Retina (tissue), 1 donor: ENCODE measurements at regions not wholly inside any gene's neighbourhood (a gene's known extent, or its start where the extent isn't known, plus 50 kb on each side); places are given as distances from the start of the nearest gene placed in this dataset.

Experiments used
- DNase-seq: peaks from one replicate; pipeline ENCODE4 v3.0.0-alpha.2; 2016

GRCh38 chr12:19627719-19628118, 188.4 kb downstream of the AEBP2 start:
- DNase-seq: no peak

GRCh38 chr12:19630536-19630935, 191.2 kb downstream of the AEBP2 start:
- no peak for DNase-seq

GRCh38 chr12:19633194-19633593, 193.9 kb downstream of the AEBP2 start:
- DNase-seq: no peak

- DNase-seq: no peak
Observed at GRCh38 chr12:19633641-19634040, 194.3 kb downstream of the AEBP2 start.

- no peak for DNase-seq
Observed at GRCh38 chr12:19639781-19640415, 200.6 kb downstream of the AEBP2 start.

- no peak for DNase-seq
Observed at GRCh38 chr12:19641235-19642080, 202.2 kb downstream of the AEBP2 start.

- no peak for DNase-seq
Observed at GRCh38 chr12:19642345-19642744, 203.1 kb downstream of the AEBP2 start.

- DNase-seq: peak; percentile 29
Observed at GRCh38 chr12:19643635-19644034, 204.3 kb downstream of the AEBP2 start.

- DNase-seq: no peak
Observed at GRCh38 chr12:19644571-19644970, 205.3 kb downstream of the AEBP2 start.

- DNase-seq: no peak
Observed at GRCh38 chr12:19645823-19646222, 206.5 kb downstream of the AEBP2 start.

GRCh38 chr12:19646599-19646998, 207.3 kb downstream of the AEBP2 start:
- no peak for DNase-seq

GRCh38 chr12:19647806-19648556, 208.7 kb downstream of the AEBP2 start:
- DNase-seq: no peak

GRCh38 chr12:19648591-19648990, 209.3 kb downstream of the AEBP2 start:
- no peak for DNase-seq

GRCh38 chr12:19652386-19652785, 213.1 kb downstream of the AEBP2 start:
- no peak for DNase-seq

GRCh38 chr12:19654650-19655376, 215.5 kb downstream of the AEBP2 start:
- DNase-seq: no peak

- no peak for DNase-seq
Observed at GRCh38 chr12:19657118-19657731, 217.9 kb downstream of the AEBP2 start.

- no peak for DNase-seq
Observed at GRCh38 chr12:19657732-19658130, 218.4 kb downstream of the AEBP2 start.

- DNase-seq: no peak
Observed at GRCh38 chr12:19659086-19659485, 219.8 kb downstream of the AEBP2 start.

GRCh38 chr12:19659501-19659900, 220.2 kb downstream of the AEBP2 start:
- DNase-seq: no peak

- no peak for DNase-seq
Observed at GRCh38 chr12:19665121-19665900, 226.0 kb downstream of the AEBP2 start.

- DNase-seq: no peak
Observed at GRCh38 chr12:19666070-19666469, 226.8 kb downstream of the AEBP2 start.

GRCh38 chr12:19669793-19670192, 230.5 kb downstream of the AEBP2 start:
- no peak for DNase-seq
